ENCODE measurements at regions not wholly inside any gene's neighbourhood (a gene's known extent, or its start where the extent isn't known, plus 50 kb on each side); places are given as distances from the start of the nearest gene placed in this dataset.

DNA sequence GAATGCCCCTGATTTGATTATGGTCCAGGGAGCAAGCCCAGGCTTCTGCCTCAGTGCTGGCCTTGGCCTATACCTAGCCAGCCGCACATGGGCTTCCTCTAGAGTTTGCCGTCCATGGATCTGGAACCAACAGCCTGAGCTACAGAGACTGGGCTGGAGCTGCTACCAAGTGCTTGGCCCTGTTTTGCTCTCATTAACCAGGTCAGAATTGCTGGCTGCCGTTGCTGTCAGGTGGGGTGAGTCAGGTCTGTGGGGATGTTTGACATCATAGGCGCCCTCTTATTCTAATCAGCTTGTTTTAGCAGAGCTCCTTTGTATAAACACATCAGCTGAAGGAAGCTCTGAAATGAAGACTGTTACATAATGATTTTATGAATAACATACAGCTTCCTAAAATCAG, 83.1 kb upstream of the PHACTR2 start:
- no peak for DNase-seq (ENCODE audit: low spot score)

DNA sequence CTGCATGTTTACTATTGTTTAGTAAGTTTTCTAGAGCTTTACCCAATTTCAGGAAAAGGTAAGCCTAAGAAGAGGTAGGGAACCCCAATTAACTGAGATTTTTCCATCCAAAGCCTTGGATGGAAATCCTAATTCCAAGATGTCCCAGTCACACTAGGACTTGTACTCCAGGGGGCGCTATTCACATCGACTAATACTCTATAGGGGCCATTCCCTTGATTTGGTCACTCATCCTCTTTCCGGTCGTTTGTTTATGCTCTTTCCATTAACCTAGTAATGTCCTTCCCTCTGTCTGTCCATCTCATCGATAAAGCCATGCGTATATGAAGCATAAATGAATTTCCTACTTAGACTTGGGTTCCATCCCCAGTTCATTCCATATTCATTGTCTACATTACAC, 80.8 kb upstream of the FUCA2 start:
- DNase-seq (ENCODE audit: low spot score): no peak

DNA sequence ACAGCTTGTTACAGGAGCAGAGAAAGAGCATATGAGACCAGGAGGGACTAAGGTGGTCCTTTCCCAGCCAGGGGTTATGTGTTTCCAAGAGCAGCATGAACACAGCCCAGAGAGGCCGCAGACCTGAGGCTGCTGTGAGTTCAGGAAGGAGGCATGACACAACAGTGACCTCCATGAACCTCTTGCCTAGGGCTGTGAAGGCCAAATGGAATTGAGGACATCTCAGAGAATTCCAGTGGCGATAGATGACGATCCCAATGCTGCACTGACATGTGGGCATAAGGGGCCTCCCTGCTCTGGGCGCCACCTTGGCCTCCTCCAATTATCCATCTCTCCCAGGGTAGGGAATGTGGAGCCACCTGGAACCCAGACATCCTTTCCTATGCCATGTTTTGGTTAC, 79.9 kb upstream of the FUCA2 start:
- DNase-seq (ENCODE audit: low spot score): no peak

DNA sequence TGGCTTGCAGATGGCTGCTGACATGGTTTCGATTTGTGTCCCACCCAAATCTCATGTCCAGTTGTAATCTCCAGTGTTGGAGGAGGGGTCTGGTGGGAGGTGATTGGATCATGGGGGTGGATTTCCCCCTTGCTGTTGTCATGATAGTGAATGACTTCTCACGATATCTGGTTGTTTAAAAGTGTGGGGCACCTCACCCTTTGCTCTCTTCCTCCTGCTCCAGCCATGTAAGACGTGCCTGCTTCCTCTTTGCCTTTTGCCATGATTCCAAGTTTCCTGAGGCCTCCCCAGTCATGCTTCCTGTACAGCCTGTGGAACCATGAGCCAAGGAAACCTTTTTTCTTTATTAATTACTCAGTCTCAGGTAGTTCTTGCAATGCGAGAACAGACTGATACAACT, 77.6 kb upstream of the FUCA2 start:
- DNase-seq (ENCODE audit: low spot score): no peak

DNA sequence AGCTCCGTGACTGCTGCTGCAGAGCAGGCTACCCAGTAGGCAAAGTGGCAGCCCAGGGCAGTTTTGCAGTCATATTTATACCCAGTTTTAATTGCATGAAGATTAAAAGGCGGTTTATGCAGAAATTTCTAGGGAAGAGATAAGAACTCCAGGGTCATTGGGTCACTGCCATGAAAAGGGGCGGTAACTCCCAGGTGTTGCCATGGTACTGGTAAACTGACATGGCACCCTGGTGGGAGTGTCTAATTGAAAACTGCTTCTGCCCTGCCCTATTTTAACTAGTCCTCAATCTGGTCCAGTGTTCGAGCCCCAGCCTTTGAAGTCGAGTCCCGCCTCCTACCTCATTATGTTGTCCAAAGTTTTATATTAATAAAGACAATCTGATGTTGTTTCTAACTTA, 75.0 kb upstream of the FUCA2 start:
- DNase-seq (ENCODE audit: low spot score): no peak

DNA sequence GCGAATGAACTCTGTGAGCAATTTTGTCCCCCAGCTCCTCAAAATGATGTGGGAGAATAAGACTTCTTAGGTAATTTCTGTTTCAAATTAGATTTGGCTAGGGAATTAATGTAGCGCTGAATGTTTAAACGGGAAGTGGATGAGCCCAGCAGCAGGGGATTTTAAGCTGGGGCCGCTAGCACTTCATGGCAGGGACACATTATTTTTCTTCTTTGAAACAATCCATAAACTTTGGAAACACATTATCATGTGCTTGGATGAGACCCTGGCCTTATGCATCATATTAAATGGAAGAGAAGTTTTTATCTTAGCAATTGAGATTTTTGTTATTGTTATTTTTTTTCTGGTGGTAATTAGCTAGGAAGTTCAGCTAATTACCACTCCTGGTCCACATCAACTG, 74.2 kb upstream of the FUCA2 start:
- no peak for DNase-seq (ENCODE audit: low spot score)

DNA sequence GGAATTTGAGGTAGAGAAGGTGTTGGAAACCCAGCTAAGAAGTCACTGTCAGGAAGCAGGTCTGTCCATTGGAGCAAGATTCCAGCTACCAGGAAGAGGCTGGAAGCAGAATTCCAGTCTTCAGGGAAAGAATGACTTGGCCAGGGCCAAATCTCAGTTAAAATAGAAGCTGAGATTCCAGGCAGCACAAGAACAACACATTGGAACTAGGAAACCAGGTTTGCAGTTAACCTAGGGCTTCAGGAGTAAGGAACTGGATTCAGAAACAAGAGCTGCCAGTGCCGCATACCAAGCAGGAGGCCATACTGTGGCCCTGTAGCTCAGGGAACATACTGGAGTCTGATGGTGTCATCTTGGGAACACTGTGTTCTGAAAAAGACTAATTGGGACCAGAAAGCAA, 73.7 kb upstream of the FUCA2 start:
- DNase-seq (ENCODE audit: low spot score): no peak

DNA sequence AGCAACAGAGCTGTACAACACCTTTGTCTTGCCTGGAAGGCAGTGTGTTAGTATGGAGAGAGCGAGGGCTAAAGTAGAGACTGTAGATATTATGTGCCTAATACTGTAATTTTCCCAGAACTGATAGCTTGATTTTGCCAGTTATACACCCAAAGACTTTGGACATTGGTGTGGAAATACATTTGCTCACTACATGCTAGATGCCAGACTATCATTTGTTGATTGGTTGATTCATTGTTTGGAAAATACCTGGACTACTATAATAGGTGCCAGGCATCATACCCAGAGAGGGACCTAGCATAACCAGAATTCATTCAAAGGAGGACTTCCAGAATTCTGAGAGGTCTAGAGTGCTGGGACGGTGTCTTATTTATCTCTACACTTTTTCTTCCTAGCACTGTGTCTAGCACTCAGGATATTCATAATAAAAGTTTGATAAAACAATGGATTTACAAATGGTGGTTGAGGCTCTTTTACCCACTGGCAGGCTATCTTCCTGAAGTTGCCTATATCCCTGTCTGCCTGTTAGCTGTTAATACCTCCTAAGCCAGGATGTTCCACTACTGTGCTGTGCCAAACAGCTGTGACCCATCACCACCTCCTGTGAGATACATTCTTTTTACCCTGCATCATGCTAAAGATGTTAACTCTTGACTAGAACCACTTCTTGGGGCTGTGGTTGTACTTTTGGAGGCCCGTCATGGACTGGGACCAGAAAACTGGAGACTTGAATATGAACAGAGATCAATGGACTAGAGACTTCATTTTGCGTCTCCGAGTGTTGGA, 72.2 kb upstream of the FUCA2 start:
- no peak for DNase-seq (ENCODE audit: low spot score)

DNA sequence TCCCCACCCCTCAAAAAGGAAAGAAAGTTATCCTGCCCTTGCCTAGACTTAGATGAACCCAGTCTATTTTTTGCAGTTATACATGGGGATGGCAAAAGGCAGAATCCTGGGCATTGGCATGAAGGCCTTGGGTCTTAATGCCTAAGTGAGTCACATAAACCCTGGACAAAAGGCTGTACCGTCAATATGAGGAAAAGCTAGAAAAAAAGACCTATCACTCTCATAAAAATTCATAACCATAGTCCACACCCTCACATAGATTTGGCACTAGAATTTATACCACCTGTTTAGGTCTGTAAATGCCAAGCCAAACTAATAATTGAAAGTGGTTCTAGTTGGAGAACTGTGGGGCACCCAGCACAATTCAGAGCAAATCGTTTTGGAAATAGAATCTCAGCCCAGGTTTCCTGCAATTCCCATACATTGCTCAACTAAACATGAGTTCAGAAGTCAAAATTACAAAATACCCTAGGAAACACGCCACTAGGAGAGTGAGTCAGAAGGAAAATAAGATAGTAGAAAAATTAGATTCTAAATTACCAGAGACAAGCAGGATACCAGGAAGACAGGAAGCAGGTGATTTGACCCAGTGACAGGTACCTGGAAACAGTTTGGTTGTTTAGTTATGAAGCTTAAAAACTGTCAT, 70.4 kb upstream of the FUCA2 start:
- no peak for DNase-seq (ENCODE audit: low spot score)

DNA sequence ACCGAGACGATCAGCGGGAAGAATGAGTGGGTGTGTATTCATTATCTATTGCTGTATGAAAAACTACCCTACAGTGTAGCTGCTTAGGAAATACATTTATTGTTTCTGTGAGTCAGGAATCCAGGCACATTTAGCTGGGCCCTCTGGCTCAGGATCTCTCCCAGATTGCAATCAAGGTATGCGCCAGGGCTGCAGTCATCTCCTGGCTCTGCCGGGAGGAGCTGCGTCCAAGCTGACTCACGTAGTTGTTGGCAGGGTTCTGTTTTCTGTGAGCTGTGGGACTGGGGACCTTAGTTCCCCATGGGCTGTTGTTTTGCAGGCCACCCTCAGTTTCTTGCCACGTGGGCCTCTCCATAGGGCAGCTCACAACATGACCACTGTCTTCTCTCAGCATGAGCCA, 68.2 kb upstream of the FUCA2 start:
- DNase-seq (ENCODE audit: low spot score): no peak

DNA sequence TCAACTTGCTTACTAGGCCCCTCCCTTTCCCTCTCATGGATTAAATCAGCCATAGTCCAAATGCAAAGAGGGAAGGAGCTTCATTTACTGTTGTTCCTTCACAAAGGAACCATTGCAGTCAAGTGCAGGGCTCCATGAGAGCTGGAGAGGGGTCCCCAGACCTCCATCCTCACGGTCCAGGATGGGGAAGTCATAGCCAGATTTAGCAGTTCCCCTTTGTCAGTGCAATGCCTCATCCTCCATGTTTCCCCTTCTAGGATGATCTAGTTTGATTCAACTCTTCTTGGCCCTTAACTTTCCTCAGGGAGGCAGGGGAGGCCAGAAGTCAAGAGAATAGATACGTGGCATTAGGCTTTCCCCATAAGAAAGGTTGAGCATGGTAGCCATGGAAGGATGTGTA, 66.5 kb upstream of the FUCA2 start:
- no peak for DNase-seq (ENCODE audit: low spot score)

DNA sequence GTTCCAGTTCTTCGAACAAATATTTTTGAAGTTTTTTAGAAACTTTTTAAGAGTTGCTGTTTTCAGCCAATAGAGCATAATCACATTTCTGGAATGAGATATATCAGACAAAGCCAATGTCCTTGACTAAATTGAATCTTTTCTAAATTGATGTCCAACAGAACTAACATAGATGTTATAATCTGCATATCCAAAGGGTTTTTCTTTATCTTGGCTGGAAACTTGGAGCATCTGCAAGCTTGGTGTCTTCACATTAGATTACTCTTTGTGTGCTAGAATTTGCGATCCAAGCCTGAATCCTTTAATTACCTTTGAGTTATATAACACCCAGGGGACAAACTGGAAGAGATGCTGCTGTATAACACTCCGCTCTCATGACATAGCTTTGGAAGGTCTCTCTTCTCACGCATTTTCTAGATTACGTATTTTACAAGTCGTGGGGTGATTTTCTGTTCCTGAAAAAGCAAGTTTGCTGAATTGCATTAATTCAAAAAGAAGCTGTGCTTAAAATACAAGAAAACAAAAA, 64.4 kb upstream of the FUCA2 start:
- DNase-seq (ENCODE audit: low spot score): no peak

DNA sequence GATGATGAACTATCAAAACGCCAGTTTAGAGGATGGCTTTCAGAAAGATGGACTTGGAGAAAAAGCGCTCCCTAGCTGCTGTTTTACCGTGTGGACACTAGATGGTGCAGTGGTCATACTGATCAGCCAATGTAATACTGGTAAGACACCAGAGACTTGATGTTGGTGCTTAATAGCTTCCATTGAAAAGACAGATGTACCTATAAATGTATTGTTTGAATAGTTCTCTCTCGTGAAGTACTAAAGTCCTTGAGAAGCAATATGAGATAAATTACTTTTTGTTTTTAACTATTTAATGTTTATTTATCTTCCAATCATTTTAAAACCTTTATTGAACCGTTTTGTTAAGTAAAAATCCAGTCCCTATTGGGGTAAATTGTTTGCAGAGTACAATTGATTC, 63.9 kb upstream of the FUCA2 start:
- DNase-seq (ENCODE audit: low spot score): peak; percentile 74

DNA sequence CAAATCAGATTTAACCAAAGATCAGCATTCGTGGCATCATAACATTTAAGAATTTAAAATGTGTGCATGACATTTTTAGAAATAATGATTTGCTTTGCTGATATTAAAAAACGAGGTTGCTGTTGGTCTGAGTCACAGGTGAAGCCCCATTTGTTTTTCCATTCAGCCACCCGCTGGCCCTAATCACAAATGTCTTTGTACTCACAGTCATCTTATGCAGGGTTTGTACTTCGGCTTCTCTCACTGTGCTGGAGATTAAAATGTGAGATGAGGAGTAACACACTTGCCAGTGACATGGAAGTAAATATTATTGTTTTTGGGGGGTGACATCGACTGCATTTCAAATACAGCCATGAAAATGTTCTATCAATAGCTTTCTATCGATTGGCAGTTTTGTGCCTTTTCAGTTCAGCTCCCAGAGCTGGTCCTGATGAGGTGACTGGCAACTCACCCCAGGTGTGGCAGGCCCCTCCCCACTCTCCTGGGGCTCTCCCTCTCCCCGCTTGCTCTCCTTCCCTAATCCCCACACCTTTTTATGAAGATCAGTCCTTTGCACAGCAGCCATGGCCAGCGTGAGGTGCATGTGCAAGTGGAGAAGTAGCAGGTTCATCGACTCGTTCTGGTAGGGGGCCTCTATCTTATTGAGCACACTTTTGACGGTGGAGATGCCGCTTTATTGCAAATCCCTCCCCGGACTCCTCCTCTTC, 58.8 kb upstream of the FUCA2 start:
- no peak for DNase-seq (ENCODE audit: low spot score)

DNA sequence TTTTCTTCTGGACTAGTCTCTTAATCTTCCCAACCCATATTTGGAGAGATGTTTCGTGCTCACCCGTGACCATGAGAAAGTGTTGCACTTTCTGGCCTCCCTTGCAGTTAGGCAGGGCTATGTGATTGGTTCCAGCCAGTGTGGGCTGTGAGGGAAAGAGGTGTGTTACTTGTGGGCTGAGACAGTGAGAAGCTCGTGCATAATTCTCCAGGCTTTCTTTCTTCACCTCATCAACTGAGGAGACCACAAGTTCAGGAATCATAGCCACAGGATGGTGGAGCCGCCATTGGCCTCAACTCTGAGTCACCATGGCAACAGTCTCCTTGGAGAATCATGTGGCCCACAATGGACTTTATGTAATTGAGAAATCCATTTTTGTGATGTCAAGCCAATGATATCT, 57.5 kb upstream of the FUCA2 start:
- no peak for DNase-seq (ENCODE audit: low spot score)

DNA sequence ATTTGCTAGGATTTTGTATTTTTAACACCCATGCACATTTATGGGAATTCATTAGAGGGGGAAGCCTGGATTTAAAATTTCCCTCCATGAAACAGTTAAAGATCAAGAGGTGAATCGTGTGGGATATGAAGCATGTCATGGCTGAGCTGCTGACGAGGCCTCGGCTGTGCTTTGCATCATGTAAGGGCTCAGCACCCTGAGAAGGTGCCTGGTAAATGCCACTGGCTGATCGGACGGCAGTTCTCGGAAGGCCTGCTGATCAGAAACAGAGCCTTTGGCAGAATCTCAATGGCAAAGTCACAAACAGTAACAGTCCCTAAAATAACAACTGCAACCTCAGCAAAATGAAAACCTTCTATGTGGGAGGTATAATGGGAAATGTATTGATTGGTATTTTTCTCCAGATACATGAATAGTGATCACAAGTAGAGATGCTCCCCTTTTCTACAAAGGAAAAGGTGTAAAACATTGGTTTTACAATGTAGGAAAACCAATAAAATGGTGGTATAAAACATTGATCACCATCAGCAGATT, 53.0 kb upstream of the FUCA2 start:
- no peak for DNase-seq (ENCODE audit: low spot score)

DNA sequence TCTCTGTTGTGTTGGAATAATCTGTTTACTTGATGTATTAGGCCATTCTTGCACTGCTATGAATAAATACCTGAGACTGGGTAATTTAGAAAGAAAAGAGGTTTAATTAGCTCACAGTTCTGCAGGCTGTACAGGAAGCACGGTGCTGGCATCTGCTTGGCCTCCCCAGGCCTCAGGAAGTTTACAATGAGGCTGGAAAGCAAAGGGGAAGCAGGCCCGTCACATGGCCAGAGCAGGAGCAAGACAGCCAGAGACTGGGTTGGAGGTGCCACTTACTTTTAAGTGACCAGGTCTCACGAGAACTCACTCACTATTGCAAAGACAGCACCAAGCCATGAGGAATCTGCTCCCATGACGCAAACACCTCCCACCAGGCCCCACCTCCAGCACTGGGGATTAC, 50.6 kb upstream of the FUCA2 start:
- no peak for DNase-seq (ENCODE audit: low spot score)
